ENCODE measurements at regions not wholly inside any gene's neighbourhood (a gene's known extent, or its start where the extent isn't known, plus 50 kb on each side); places are given as distances from the start of the nearest gene placed in this dataset.

DNA sequence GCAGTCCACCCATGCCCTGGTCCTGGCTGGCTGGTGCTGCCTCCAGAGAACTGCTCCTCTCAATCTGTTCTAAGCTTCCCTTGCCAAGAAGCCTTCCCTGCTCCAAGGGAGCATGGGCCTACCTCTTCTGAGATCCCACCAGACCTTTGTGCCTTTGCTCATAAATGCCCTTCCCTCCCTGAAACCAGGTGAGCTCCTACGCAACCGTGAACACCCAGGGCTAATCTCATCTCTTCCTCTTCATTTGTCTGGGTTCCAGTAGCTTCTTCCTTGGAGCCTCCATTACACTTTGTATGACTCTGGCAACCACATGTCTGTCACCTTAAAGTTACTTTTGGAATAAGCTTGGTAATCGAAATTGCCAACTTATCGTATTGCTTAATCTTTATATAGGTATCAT is 270.6 kb downstream of the PBX3 start:
- no peak for DNase-seq
- TF ChIP-seq GATA1 (IDR thresholded peaks at IDR 0.05; ENCODE audit: low read depth, low read length) (no peak), POLR2A (IDR thresholded peaks at IDR 0.05; ENCODE audit: low read length) (no peak)

DNA sequence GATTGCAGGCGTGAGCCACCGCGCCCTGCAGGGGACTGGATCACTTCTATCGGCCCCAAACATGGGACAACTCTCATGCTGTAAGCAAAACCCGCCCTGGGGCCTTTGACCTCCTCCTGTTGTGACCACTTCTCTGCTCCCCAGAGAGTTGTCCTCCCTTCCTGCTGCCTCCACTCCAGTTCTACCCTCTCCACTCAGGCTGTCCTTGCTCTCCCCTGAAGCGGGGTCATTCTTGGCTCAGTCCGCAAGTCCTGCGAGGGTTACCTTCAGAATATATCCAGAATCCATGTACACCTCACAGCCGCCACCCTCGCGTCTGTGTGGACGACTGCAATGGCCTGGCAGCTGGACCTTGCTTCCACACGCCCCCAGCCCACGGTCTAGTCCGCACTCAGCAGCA is 273.7 kb downstream of the PBX3 start:
- DNase-seq = no peak
- TF ChIP-seq POLR2A (IDR thresholded peaks at IDR 0.05; ENCODE audit: low read length) (no peak), GATA1 (IDR thresholded peaks at IDR 0.05; ENCODE audit: low read depth, low read length) (no peak)

DNA sequence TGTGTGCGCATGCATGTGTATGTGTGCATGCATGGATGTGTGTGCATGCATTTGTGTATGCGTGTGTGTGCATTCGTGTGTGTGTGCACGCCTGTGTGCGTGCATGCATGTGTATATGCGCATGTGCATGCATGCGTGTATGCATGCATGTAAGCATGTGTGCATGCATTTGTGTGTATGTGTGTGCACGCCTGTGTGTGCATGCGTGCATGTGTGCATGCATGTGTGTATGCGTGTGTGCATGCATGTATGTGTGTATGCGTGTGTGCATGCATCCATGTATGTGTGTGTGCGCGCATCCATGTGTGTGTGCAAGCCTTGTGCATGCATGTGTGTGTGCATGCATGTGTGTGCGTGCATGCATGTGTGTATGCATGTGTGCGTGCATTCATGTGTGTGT is 276.8 kb downstream of the PBX3 start:
- no peak for TF ChIP-seq GATA1 (IDR thresholded peaks at IDR 0.05; ENCODE audit: low read depth, low read length)
- no peak for TF ChIP-seq POLR2A (IDR thresholded peaks at IDR 0.05; ENCODE audit: low read length)
- DNase-seq = peak in 1 of 2 experiments; percentile 24

DNA sequence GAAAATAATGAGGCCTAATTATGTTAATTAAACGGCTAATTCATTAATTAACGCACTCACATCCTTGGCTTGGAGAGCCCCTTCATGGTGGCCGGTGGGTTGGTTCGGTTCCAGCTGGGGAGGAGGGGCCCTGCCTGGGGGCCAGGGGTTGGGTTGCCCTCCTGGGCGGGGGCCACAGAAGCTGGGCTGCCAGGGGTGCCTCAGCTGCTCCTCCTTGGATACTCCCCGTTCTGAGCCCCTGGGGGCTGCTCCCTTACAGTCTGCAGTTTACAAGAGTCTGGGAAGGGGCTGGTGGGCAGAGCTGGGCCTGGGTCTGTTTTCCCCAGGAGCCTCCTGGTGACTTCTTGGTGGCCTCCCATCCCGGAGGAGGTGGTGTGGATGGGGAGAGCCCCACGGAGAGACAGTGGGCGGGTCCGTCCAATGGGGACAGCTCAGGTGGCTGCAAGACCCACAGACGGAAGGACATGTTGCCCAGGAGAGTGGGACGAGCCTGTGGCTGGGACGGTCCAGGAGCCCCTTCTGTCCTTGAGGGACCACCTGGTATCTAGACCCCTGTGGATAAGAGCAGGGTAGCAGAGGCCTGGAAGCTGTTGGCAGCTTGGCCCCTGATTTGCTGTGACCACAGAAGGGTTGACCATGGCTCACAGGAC is 277.5 kb downstream of the PBX3 start:
- TF ChIP-seq POLR2A (IDR thresholded peaks at IDR 0.05; ENCODE audit: low read length) (no peak), GATA1 (IDR thresholded peaks at IDR 0.05; ENCODE audit: low read depth, low read length) (no peak)
- no peak for DNase-seq

DNA sequence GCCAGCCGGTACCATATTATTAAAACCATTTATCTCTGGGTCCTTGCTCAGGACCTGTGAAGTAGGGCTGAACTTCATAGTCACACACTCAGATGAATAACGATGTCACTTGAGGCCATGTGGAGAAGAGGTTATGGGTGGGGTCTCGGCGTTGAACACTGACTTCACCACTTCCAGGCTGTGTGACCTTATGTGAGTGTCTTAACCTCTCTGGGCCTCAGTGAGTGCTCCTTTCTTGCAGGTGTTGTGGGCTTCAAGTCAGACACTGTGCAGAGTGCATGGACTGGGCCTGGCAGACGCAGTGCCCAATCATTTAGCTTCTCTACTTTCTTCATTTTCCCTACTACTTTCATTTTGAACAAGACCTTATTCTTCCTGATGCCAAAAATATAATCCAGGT is 278.8 kb downstream of the PBX3 start:
- no peak for DNase-seq
- no peak for TF ChIP-seq GATA1 (IDR thresholded peaks at IDR 0.05; ENCODE audit: low read depth, low read length)
- no peak for TF ChIP-seq POLR2A (IDR thresholded peaks at IDR 0.05; ENCODE audit: low read length)

DNA sequence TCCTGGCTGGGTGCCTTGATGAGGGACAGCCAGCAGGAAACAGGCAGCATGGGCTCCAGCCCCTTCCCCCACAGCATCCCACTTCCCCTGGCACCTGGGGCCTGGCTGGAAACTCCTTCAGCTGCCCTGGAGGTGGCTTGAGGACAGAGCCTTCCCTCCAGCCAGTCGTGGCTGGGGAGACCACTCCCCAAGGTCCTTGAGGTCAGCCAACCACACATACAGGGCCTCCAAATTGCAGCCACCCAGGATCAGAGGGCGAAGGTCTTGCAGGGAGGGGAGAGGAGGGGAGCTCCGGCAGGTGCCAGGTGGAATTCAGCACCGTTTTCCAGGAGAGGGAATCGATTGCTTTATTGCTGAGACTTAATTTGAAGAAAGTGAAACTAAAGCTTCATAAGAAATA is 280.4 kb downstream of the PBX3 start:
- TF ChIP-seq GATA1 (IDR thresholded peaks at IDR 0.05; ENCODE audit: low read depth, low read length) (no peak), POLR2A (IDR thresholded peaks at IDR 0.05; ENCODE audit: low read length) (no peak)
- no peak for DNase-seq

DNA sequence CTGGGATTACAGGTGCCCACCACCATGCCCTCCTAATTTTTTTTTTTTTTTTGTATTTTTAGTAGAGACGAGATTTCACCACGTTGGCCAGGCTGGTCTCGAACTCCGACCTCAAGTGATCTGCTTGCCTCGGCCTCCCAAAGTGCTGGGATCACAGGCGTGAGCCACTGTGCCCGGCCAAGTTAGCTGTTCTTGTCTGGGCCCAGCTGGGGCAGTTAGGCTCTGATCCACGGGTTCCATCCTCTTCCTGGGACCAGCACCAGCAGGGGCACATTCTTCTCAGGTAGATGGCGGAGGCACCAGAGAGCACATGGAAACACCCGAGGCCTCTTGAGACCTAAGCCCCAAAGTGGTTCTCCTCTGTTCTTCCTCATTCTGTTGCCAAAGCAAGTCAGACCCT is 281.6 kb downstream of the PBX3 start:
- TF ChIP-seq GATA1 (IDR thresholded peaks at IDR 0.05; ENCODE audit: low read depth, low read length) = no peak
- no peak for TF ChIP-seq POLR2A (IDR thresholded peaks at IDR 0.05; ENCODE audit: low read length)
- DNase-seq = no peak

DNA sequence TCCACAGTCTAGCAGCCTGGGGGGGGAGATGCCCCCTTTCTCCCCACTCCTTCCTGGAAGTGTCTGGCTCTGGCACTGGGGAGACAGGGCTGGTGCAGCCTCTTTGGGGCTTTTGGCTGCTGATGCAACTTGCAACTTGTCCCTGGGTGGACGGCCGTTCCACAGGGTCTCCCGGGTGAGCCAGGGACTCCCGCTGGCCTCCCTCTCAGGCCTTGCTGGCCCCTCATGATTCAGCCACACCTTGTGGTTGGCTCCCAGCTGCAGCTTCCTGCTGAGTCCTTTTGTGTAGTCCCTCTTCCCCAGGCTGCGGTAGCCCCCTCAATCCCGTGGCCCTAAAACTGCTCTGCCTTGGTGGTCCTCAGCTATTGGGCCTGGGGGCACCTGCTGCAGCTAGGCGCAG is 283.5 kb downstream of the PBX3 start:
- TF ChIP-seq GATA1 (IDR thresholded peaks at IDR 0.05; ENCODE audit: low read depth, low read length) = no peak
- TF ChIP-seq POLR2A (IDR thresholded peaks at IDR 0.05; ENCODE audit: low read length) = no peak
- no peak for DNase-seq

DNA sequence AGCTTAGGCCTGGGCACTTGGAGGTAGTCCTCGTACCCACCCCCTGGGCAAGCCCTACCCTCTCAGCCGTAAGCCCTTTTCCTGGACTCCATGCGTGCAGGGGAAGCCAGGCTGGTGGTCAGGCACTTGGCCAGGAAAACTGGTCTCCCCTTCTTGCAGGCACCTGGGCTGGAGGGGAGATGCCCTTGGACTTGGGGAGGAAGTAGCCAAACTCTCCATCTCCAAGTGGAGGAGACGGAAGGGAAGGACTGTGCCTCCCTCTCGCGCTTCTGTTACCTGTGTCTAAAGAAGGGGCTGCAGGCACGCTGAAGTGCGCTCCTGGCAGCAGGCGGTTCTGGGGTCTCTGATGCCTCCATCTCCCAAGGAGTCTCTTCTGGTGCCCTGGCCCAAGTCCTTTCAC is 283.9 kb downstream of the PBX3 start:
- no peak for TF ChIP-seq POLR2A (IDR thresholded peaks at IDR 0.05; ENCODE audit: low read length)
- TF ChIP-seq GATA1 (IDR thresholded peaks at IDR 0.05; ENCODE audit: low read depth, low read length) = no peak
- DNase-seq = no peak

DNA sequence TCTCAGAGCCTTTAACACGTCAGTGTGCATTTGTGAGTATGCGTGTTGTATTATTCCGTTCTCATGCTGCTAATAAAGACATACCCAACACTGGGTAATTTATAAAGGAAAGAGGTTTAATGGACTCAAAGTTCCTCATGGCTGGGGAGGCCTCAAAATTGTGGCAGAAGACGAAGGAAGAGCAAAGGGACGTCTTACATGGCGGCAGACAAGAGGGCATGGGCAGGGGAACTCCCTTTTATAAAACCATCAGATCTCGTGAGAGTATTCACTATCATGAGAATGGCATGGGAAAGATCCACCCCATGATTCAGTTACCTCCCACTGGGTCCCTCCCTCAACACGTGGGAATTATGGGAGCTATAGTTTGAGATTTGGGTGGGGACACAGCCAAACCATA is 285.0 kb downstream of the PBX3 start:
- no peak for TF ChIP-seq POLR2A (IDR thresholded peaks at IDR 0.05; ENCODE audit: low read length)
- TF ChIP-seq GATA1 (IDR thresholded peaks at IDR 0.05; ENCODE audit: low read depth, low read length) = no peak
- DNase-seq = no peak

DNA sequence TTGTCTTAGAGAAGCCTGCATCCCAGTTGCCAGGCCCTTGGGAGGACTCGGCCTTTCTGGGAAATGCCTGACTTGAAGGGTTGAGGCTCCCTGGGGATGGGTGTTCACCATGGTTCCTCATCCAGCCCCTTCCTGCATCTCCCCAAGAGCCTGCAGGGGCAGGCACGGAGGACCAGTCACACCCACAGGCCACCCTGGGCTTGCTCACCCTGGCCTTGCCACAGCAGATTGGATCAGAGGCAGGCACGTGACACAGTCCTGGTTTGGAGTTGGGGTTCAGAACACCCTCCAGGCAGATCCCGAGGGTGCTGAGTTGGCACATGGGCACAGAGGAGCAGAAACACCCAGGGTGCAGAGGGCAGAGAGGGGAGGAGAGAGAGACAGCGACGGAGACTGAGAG is 286.1 kb downstream of the PBX3 start:
- DNase-seq = no peak
- TF ChIP-seq GATA1 (IDR thresholded peaks at IDR 0.05; ENCODE audit: low read depth, low read length) = no peak
- no peak for TF ChIP-seq POLR2A (IDR thresholded peaks at IDR 0.05; ENCODE audit: low read length)

DNA sequence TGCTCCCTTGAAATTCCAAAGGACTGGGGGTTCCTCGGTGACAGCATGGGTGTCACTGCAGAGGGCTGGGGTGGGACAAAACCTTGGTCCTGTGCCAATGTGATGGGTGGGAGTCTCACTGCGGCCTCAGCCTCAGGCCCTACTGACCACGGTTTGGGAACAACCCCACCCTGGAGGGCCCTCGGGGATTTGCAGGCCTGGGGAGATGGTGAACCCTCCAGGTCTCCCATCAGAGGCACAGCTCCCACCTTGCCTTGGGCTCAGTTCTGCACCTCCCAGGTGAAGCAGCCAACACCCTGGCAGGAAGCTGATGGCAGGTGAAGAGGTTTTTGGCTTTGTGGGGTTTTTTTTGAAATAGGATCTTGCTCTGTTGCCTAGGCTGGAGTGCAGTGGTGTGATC is 286.8 kb downstream of the PBX3 start:
- no peak for TF ChIP-seq POLR2A (IDR thresholded peaks at IDR 0.05; ENCODE audit: low read length)
- no peak for TF ChIP-seq GATA1 (IDR thresholded peaks at IDR 0.05; ENCODE audit: low read depth, low read length)
- DNase-seq = no peak

DNA sequence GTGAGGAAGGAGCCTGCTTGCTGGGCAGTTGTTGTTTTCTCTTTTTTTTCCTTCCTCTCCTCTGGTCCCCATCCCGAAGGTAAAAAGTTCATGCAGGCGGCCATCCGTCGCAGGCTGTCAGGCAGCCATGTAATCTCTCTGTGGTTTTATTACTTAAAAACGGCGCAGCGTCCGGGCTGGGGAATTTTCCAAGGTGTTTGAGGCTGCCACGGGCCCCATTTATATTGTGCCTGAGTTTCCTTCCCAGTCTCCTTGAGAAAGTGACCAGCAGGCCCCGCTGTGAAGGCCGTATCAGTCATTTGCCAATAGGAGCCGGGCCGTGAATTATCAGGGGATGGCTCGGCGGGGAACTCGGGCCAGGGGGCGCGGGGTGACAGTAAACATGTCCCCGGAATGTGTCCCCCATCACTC is 289.7 kb downstream of the PBX3 start:
- no peak for TF ChIP-seq POLR2A (IDR thresholded peaks at IDR 0.05; ENCODE audit: low read length)
- TF ChIP-seq GATA1 (IDR thresholded peaks at IDR 0.05; ENCODE audit: low read depth, low read length) = no peak
- DNase-seq = no peak

DNA sequence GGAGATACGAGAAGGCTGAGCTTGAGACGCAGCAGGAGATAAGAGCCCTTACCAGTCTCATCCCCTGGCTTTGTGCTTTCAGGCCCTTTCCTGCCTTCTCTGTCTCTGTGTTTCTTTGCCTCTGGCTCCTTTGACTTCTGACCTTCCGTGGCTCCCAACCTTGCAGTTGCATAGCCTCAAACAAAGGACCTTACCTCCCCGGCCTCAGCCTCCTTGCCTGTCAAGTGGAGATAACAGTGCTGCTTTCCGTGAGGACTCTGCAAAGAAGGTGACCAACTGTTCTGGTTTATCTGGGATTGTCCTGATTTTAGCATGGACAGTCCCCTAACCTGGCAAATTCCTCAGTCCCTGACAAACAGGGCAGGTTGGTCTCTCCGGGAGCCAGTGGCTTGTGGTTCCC is 287.8 kb upstream of the MVB12B start:
- TF ChIP-seq POLR2A (IDR thresholded peaks at IDR 0.05; ENCODE audit: low read length) = no peak
- no peak for TF ChIP-seq GATA1 (IDR thresholded peaks at IDR 0.05; ENCODE audit: low read depth, low read length)
- no peak for DNase-seq

DNA sequence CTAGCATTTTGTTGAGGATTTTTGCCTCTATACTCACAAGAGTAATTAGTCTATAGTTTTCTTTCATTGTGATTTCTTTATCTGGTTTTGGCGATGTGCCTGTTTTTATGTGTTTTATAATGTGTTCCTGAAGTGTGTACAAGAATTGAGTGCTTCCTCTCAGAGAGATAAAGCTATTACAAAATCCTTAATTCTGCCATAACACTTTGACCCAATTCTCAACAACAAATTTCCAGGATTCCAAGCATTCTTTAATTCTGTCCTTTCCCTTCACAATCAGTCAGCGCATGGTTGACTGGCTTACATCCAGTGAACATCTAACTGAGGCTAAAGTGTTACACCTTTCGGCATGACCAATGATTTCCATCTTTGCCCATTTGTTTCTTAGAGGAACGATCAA is 282.9 kb upstream of the MVB12B start:
- no peak for DNase-seq
- no peak for TF ChIP-seq POLR2A (IDR thresholded peaks at IDR 0.05; ENCODE audit: low read length)
- TF ChIP-seq GATA1 (IDR thresholded peaks at IDR 0.05; ENCODE audit: low read depth, low read length) = no peak

DNA sequence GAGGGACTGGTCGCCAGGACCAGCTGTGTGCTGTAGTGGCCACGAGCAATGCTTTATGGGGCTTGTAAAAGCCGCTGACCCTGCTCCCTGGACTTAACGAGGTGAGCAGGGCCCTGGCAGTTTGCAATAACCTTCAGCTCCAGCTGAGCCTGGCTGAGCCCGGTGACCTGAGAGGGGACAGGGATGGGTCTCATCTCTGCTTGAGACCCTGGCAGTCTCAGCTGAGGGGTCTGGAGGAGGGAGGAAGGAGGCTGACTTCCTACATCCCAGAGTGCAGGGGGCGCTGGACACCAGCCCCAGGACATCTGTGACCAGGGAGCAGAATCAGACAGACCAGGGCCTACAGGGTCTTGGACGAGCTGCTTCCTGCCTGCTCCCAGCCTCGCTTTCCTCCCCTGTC is 277.5 kb upstream of the MVB12B start:
- TF ChIP-seq GATA1 (IDR thresholded peaks at IDR 0.05; ENCODE audit: low read depth, low read length) (no peak), POLR2A (IDR thresholded peaks at IDR 0.05; ENCODE audit: low read length) (no peak)
- DNase-seq = no peak

All from erythroblast (primary cell).